H7 (cell line): ENCODE measurements at regions not wholly inside any gene's neighbourhood (a gene's known extent, or its start where the extent isn't known, plus 50 kb on each side); places are given as distances from the start of the nearest gene placed in this dataset.
"Not testable (repeated sequence)": the region's sequence is repeated elsewhere in the genome, so short reads cannot be mapped to it uniquely, and the experiment has no call there.

Experiments
- DNase-seq: peaks from one replicate; pipeline ENCODE4 v3.0.0; 2012
- H3K27me3 ChIP-seq: 2 replicates; pipeline ENCODE4 v1.6.0; 2011; ENCODE audit warnings: mild to moderate bottlenecking, low read length; ENCODE audit not compliant: control insufficient read depth, insufficient read depth
- H3K36me3 ChIP-seq: replicated peaks from 2 replicates; pipeline ENCODE4 v1.5.1; 2011; ENCODE audit warnings: low read length; ENCODE audit not compliant: control insufficient read depth, insufficient read depth
- H3K4me3 ChIP-seq: 2 replicates; pipeline ENCODE4 v1.5.1; 2011; ENCODE audit warnings: low read depth, mild to moderate bottlenecking, control low read depth, low read length, moderate library complexity; ENCODE audit not compliant: insufficient read depth

DNA sequence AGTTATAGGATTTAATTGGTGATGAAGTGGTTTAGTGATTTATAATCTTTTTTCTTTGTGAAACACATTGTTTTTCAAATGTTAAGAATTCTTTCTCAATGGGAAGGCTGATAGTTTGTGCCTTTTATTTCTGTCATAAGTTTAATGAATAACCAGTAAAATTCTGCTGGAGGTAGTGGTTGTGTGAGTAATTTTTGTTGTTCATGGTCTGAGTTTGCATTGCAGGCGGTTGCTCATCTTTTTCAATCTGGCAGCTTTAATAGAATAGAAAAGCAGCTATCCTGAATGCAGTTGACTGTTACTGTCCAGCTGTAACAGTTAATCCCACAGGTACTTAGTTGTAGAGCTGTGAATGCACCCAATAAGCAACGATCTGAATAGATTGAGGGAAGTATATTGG is 215.6 kb upstream of the AFF2 start:
- Histone ChIP-seq H3K4me3 (no peak overlapping the region), H3K36me3 (no peaks in the 10 kb centered on the region), H3K27me3 (peaks cover 2% of the 10 kb centered on the region; the same call in 1 of the 2 replicates)
- DNase-seq = no peak

DNA sequence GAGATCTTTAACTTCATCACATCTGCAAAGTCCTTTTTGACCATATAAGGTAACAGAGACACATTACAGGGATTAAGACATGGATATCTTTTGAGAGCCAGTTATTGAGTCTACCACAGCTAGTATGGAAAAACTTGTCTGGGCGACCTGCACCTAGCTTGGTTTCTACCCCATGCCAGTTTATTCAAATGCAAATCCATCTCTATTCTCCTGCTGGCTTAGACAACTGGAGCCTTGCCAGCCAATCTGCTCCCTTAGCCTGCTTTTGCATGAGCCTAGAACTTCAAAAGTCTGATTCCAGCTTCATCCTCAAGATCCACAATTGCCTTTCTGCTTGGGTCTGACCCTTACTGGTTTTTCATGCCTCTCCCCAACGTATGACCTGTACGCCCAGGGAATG is 212.0 kb upstream of the AFF2 start:
- DNase-seq = no peak
- H3K4me3 ChIP-seq = no peak overlapping the region
- no peaks in the 10 kb centered on the region for H3K36me3 ChIP-seq
- peaks cover 2% of the 10 kb centered on the region; the same call in 1 of the 2 replicates for H3K27me3 ChIP-seq

DNA sequence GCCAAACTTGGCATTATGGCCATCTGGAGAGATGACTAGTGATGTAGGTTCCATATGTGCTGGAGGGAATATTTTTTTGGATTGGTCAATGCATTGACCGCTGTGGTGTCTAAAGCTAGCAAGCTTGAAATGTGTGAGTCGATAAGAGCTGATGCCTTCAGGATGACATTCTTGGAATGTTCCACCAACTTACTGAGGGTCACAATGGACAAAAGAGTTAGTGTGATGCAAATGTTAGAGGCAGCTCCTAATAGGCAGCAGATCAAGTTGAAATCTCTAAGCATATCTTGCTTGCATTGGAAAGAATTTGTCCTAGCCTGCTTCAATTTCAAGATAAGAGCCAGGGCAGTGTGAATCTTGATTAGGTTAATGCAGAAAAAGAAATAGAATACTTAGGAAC is 210.4 kb upstream of the AFF2 start:
- DNase-seq = no peak
- Histone ChIP-seq H3K4me3 (no peak overlapping the region), H3K27me3 (peaks cover 2% of the 10 kb centered on the region; the same call in 1 of the 2 replicates), H3K36me3 (no peaks in the 10 kb centered on the region)

DNA sequence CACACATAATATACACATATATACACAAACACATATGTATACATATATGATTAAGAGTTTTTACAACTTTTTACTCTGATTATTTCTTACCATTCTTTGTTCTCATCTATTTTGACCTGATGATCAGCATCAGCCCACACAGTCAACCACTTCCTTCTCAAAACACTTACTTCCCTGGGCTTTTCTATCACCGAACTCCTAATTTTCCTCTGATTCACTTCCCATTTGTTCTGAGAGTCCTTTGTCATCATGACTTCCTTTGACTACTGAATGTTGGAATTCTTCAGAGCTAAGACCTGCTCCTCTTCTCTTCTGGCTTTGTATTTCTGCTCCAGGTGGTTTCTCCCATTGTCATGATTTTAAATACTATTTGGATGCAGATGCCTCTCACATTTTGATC is 209.5 kb upstream of the AFF2 start:
- no peak for DNase-seq

DNA sequence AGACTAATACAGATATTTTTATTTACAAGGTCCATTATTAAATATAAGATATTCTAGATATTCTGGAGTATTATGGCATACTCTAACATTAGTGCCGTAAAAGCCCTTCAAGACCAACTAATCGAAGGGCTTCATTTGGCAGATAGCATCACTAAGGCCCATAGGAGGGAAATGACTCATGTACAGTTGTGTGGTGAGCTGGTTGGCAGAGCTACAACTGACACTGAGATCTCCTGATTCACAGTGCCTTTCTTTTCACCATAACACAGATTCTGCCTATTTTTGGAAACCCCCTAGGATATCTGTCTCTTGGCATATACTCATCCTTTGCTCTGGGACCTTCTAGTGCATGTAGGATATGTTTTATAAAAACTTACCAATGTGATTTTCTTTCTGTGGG is 201.7 kb upstream of the AFF2 start:
- Histone ChIP-seq H3K36me3 (no peaks in the 10 kb centered on the region), H3K4me3 (no peak overlapping the region), H3K27me3 (no peaks in the 10 kb centered on the region)
- DNase-seq = no peak

More for the DNA sequence above, 209.5 kb upstream of the AFF2 start:
- Histone ChIP-seq H3K27me3 (peaks cover 2% of the 10 kb centered on the region; the same call in 1 of the 2 replicates), H3K36me3 (no peaks in the 10 kb centered on the region), H3K4me3 (no peak overlapping the region)

DNA sequence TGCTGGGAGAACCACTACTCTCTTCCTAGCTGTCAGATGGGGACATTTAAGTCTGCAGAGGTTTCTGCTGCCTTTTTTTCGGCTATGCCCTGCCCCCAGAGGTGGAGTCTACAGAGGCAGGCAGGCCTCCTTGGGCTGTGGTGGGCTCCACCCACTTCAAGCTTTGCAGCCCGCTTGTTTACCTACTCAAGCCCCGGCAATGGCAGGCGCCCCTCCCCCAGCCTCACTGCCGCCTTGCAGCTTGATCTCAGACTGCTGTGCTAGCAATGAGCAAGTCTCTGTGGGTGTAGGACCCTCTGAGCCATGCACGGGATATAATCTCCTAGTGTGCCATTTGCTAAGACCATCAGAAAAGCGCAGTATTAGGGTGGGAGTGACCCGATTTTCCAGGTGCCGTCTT is 195.2 kb upstream of the AFF2 start:
- DNase-seq, H3K36me3 ChIP-seq, H3K4me3 ChIP-seq, H3K27me3 ChIP-seq: not testable (repeated sequence)

DNA sequence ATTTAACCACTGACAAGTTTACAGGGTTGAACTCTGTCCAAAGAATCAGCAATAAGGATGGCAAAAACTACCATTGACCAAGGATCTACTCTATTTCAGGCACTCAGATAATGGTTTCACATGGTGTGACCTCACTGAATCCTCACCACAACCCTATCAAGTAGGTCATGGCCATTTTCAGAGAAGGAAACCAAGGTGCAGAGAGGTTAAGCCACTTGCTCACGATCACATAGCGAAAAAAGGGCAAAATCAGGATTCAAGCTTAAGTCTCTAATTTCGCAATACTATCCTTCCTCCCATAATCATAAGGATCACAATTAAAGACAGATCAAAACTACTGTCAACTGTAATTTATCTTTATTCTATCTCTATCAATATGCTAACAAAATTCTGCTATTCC is 191.0 kb upstream of the AFF2 start:
- no peak overlapping the region for H3K4me3 ChIP-seq
- H3K36me3 ChIP-seq = no peaks in the 10 kb centered on the region
- no peak for DNase-seq
- no peaks in the 10 kb centered on the region for H3K27me3 ChIP-seq

DNA sequence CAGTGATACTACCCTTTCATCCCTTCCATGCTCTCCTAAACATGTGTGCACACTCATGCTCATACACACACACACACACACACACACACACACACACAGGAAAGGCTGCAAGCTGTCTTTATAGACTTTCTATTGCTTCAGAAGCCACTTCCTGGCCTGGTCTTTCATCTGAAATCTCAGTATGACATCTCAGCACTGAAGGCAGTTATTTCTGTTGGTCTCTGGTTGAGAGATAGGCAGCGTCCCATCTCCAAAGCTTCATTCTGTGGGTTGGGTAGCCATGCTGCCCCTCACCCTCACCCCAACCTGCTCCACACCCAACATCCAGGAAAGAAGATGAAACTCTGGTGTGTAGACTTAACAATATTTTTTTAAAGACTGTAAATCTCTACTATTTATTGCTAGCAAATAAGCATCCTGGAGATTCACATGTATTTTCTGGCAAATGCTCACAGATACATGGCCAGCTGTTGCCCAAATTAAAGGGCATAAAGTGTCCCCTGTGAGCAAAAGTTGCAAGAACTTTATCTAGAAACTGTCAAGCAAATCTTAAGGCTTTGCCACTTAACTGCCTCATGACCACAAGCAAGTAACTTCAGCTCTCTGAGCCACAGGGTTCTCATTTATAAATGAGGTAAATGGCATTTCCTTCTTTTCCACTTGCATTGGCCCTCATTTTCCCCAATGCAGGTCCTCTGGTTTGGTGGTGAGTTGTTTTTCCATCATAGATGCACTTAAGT is 189.8 kb upstream of the AFF2 start:
- Histone ChIP-seq H3K4me3 (no peak overlapping the region), H3K36me3 (no peaks in the 10 kb centered on the region), H3K27me3 (no peaks in the 10 kb centered on the region)
- DNase-seq = no peak

DNA sequence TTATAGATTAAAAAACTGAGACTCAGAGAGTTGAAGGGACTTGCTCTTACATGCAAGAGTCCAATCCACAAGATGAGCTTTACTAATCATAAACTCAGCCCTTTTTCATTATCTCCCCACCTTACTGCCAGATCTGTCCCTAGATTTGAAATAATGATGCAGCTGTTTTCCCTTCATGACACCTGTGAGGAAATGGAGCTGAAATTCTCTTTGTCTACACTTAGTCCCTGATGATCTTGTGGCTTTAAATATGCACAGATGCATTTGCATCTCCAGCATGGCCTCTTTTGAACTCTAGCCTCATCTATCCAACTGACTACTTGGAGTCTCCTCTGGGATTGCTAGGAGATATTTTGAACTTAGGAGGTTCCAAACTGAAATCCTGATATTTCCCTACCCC is 188.9 kb upstream of the AFF2 start:
- H3K27me3 ChIP-seq = no peaks in the 10 kb centered on the region
- H3K4me3 ChIP-seq = no peak overlapping the region
- H3K36me3 ChIP-seq = no peaks in the 10 kb centered on the region
- DNase-seq = no peak

DNA sequence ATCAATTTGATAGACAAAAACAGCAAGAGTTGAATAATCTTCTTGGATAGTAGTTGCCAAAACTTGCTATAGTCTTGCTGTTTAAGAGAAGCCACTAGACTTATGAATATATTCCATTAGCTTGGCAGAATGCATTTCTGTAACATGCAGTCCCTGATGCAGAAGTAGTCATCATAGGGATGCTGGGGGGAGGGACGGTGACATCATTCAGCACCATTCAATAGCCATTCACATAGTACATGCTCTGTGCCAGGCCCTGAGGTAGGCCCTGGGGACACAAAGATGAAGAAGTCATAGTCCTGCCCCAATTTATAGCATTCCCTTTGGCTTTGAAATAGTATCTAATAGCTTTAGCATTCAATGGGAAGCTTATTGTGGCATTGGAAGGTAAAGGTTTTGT is 185.5 kb upstream of the AFF2 start:
- no peak overlapping the region for H3K4me3 ChIP-seq
- DNase-seq = no peak
- no peaks in the 10 kb centered on the region for H3K27me3 ChIP-seq
- H3K36me3 ChIP-seq = no peaks in the 10 kb centered on the region

DNA sequence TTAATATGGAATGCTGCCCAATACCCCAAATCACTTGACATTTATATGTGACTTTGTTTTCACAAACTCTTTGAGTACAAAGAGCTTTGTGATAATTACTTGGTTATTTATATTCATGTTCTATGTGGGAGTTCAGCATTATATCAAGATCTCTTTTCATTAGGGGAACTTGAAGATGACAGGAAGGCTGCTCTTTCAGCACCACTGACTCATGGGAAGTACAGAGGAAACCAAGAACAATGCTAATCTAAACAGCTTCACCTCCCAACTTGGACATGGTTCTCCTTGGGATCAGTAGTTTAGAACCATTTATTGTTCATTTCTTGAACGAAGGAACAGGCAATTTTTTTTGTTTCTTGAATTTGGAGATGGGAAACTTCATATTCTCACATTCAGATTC is 184.0 kb upstream of the AFF2 start:
- H3K36me3 ChIP-seq = no peaks in the 10 kb centered on the region
- H3K4me3 ChIP-seq = no peak overlapping the region
- no peaks in the 10 kb centered on the region for H3K27me3 ChIP-seq
- no peak for DNase-seq

DNA sequence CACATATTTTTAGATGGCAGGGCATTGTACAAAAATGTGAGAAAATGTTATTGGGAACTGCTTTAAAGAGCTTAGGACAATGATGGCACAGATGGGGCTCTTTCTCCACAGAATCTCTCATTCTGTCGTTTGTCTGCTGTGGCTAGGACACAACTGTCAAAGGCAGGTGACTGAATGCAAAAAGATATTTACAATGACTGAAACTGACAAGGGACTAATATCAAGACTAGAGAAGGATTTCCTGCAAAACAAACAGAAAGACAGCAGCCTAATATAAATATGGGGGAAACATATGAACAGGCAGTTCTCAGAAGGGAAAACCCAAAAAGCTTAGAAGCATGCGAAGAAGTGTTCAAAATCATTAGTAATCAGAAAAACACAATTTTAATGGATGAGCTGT is 177.5 kb upstream of the AFF2 start:
- Histone ChIP-seq H3K27me3 (no peaks in the 10 kb centered on the region), H3K4me3 (no peak overlapping the region), H3K36me3 (no peaks in the 10 kb centered on the region)
- no peak for DNase-seq

DNA sequence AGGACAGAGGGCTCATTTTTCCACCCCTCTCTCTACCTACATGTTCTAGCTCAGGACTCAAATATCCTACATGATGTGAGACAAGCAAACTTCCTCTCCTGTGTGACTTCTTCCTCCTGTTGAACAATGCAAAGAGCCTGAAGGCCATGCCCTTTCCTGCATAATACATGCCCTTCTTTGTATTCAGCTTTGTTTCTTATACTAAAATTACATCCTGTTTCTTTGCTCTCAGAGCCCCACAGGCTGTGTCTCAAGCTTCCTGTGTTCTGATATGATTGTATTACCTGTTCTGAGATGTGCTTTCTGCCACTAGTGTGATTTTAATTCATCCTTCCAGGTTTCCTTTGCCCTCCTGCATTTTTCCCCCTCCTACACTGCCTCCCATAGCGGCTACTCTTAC is 166.4 kb upstream of the AFF2 start:
- Histone ChIP-seq H3K36me3 (no peaks in the 10 kb centered on the region), H3K27me3 (no peaks in the 10 kb centered on the region), H3K4me3 (no peak overlapping the region)
- DNase-seq = no peak

DNA sequence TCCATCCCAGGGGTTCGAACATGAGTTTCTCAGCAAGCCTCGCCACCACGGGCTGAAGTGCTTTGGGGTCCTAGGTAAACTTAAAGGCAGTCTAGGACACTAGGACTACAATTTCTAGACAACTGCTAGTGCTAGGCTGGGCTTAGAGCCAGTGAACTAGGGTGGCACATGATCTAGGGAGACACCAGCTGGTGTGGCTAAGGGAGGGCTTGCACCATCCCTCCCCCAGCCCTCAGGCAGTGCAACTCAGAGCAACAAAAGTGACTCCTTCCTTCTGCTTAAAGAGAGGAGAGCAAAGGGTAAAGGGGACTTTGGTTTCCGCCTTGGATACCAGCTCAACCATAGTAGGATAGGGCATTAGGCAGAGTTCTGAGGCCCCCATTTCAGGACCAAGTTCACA is 162.5 kb upstream of the AFF2 start:
- H3K36me3 ChIP-seq = no peaks in the 10 kb centered on the region
- no peak for DNase-seq
- no peaks in the 10 kb centered on the region for H3K27me3 ChIP-seq
- H3K4me3 ChIP-seq = no peak overlapping the region

DNA sequence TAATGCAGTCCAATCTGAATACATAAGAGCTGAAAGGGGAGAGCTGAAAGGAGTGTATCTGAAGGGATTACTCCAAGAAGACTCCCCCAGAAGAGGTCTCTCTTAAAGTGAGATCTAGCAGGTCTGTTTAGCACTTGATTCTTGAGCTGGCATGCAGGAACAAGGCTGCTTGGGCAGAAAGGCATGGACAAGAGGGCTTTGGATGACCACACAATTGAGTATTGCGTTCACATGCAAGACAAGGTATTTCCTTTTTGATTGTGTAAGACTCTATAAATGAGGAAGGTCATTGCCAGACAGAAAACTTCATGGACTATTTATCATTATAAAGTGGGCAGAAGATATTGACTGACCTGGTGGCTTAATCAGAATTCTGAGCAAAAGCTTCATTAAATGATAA is 145.5 kb upstream of the AFF2 start:
- DNase-seq = no peak
- Histone ChIP-seq H3K27me3 (no peaks in the 10 kb centered on the region), H3K36me3 (no peaks in the 10 kb centered on the region), H3K4me3 (no peak overlapping the region)

DNA sequence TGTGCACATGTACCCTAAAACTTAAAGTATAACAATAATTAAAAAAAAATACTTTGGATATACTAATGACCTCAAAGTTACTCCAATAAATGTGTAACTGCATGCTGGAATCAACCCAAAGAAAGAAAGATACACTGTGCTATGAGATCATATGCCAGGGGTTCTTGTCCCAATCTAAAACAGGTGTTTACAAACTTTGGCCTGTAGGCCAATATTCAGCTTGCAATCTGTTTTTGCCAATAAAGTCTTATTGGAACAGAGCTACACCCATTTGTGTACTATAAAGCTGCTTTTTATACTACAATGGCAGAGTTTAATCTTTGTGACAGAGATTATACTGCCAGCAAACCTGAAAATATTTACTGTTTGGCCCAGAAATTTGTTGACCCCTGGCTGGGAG is 138.8 kb upstream of the AFF2 start:
- Histone ChIP-seq H3K4me3 (no peak overlapping the region), H3K36me3 (no peaks in the 10 kb centered on the region), H3K27me3 (no peaks in the 10 kb centered on the region)
- no peak for DNase-seq
